T follicular helper cell (primary cell): ENCODE measurements at regions not wholly inside any gene's neighbourhood (a gene's known extent, or its start where the extent isn't known, plus 50 kb on each side); places are given as distances from the start of the nearest gene placed in this dataset.

Source experiments
- DNase-seq: peaks from one replicate; pipeline ENCODE4 v3.0.0-alpha.2; 2020; ENCODE audit warnings: low read depth

- DNase-seq = no peak
Observed at GRCh38 chr12:124369055-124369826, 74.3 kb downstream of the RFLNA start.

- no peak for DNase-seq
Observed at GRCh38 chr12:124368421-124369032, 73.6 kb downstream of the RFLNA start.

- DNase-seq = no peak
Observed at GRCh38 chr12:124365726-124366430, 71.0 kb downstream of the RFLNA start.
